ENCODE measurements at regions not wholly inside any gene's neighbourhood (a gene's known extent, or its start where the extent isn't known, plus 50 kb on each side); places are given as distances from the start of the nearest gene placed in this dataset.

DNA sequence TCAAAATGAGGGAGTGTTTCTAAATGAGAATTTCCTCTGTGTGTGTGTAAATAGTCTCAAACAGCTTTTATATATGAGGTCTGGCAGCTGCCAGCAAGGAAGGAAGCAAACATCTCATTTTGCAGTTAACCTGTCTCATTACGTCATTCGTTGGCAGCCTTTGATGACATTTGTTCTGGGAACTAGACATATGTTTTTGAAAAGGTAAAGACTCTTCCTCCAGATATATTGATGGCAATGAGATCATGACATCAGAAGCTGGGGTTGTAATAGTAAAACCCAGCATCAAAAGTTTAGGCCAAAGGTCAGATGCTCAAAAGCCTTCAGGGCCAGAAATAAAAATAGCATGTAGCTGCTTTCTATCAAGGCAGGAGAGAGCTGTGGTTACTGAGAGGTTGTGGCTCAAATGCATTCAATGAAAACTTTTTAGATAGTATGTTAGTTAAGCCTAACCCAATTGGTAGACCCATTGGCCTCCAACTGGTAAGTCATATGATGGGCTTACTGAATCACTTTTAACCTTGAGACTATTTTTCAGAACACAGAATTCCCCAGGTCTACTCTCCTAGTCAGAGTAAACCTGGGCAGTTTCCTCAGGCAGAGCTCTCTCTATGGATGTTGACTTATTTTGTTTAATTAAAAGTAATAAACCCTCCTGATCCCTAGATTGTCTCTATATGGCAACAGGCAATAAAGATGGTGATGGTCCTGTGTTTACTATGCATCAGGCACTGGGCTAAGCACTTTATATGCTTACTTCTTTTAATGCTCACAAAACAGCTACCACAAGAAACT lies 386.5 kb upstream of the CFAP20DC start:
- H3K27me3 ChIP-seq (ENCODE audit: control insufficient read depth, insufficient read depth, low read length, poor library complexity, severe bottlenecking) = no peaks in the 10 kb centered on the region
- Mint-ChIP-seq H3K4me1 (peaks cover 5% of the 10 kb centered on the region), H3K9me3 (no peaks in the 10 kb centered on the region), H3K4me3 (no peak overlapping the region), H3K36me3 (ENCODE audit: low read depth) (peaks cover 2% of the 10 kb centered on the region), H3K27me3 (ENCODE audit: insufficient read depth) (peaks cover 43% of the 10 kb centered on the region), H3K27ac (no peak overlapping the region)
- TF ChIP-seq, protein P1, sequence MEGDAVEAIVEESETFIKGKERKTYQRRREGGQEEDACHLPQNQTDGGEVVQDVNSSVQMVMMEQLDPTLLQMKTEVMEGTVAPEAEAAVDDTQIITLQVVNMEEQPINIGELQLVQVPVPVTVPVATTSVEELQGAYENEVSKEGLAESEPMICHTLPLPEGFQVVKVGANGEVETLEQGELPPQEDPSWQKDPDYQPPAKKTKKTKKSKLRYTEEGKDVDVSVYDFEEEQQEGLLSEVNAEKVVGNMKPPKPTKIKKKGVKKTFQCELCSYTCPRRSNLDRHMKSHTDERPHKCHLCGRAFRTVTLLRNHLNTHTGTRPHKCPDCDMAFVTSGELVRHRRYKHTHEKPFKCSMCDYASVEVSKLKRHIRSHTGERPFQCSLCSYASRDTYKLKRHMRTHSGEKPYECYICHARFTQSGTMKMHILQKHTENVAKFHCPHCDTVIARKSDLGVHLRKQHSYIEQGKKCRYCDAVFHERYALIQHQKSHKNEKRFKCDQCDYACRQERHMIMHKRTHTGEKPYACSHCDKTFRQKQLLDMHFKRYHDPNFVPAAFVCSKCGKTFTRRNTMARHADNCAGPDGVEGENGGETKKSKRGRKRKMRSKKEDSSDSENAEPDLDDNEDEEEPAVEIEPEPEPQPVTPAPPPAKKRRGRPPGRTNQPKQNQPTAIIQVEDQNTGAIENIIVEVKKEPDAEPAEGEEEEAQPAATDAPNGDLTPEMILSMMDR (conservative IDR thresholded peaks at IDR 0.05) = no peak
- DNase-seq = no peak
- no peak overlapping the region for H3K9ac ChIP-seq (ENCODE audit: extremely low read depth, low read length, poor library complexity, severe bottlenecking)
- no peaks in the 10 kb centered on the region for H3K36me3 ChIP-seq (ENCODE audit: control insufficient read depth, insufficient read depth, low read length)
- H3K4me1 ChIP-seq (ENCODE audit: control insufficient read depth, insufficient read depth, low read length) = peaks cover 2% of the 10 kb centered on the region
- 95 to 96% methylated on average over 2 of the region's 2 CpGs for WGBS, 2 experiments (ENCODE audit: insufficient coverage in 1 of 2, insufficient read length in 1 of 2)
- H3K4me3 ChIP-seq (ENCODE audit: low read length) = no peak overlapping the region
- no peak overlapping the region for H3K27ac ChIP-seq (ENCODE audit: low read depth, low read length)
- H3K9me3 ChIP-seq (ENCODE audit: control insufficient read depth, low read length) = peaks cover 15% of the 10 kb centered on the region

DNA sequence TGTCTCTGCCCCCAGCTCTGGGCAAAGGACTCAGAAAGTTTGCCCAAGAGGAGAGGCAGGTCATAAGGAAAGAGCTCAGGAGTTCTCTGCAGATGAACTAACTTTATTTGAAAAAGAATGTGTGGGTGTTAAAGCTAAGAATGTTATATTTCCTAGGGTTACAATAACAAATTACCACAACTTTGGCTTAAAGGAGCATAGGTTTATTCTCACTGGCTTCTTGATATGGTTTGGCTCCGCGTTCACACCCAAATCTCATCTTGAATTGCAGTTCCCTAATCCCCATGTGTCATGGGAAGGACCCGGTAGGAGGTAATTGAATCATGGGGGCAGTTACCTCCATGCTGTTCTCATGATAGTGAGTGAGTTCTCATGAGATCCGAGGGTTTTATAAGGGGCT lies 383.7 kb upstream of the CFAP20DC start:
- DNase-seq = no peak
- no peak overlapping the region for H3K27ac Mint-ChIP-seq
- H3K9me3 ChIP-seq (ENCODE audit: control insufficient read depth, low read length) = peaks cover 15% of the 10 kb centered on the region
- H3K4me1 ChIP-seq (ENCODE audit: control insufficient read depth, insufficient read depth, low read length) = no peaks in the 10 kb centered on the region
- H3K4me1 Mint-ChIP-seq = peaks cover 3% of the 10 kb centered on the region
- no peak overlapping the region for H3K9ac ChIP-seq (ENCODE audit: extremely low read depth, low read length, poor library complexity, severe bottlenecking)
- 91 to 100% methylated on average over 1 to 4 of the region's 4 CpGs for WGBS, 2 experiments (ENCODE audit: insufficient coverage in 1 of 2, insufficient read length in 1 of 2)
- no peaks in the 10 kb centered on the region for H3K9me3 Mint-ChIP-seq
- peaks cover 21% of the 10 kb centered on the region for H3K27me3 Mint-ChIP-seq (ENCODE audit: insufficient read depth)
- H3K36me3 Mint-ChIP-seq (ENCODE audit: low read depth) = peaks cover 2% of the 10 kb centered on the region
- no peaks in the 10 kb centered on the region for H3K27me3 ChIP-seq (ENCODE audit: control insufficient read depth, insufficient read depth, low read length, poor library complexity, severe bottlenecking)
- no peak overlapping the region for H3K27ac ChIP-seq (ENCODE audit: low read depth, low read length)
- H3K4me3 Mint-ChIP-seq = no peak overlapping the region
- no peak overlapping the region for H3K4me3 ChIP-seq (ENCODE audit: low read length)
- TF ChIP-seq, protein P1 (conservative IDR thresholded peaks at IDR 0.05) = no peak
- no peaks in the 10 kb centered on the region for H3K36me3 ChIP-seq (ENCODE audit: control insufficient read depth, insufficient read depth, low read length)

DNA sequence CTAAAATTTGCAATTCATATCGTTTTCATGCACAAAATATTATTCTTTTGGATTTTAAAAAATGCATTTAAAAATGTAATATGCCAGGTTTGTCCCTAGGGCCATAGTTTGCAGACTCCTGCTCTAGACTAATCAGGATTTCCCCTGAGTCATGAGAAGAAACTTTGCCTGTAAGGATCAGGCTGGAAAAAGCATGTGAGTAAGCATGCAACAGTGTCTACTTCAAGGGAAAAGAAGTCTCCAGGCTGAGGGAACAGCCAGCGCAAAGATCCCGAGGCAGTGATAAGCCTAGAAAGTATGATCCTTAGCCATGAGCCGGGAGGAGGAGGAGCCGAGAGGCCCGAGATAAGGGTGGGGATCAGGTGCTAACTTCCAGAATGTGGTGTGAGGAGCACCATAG lies 382.8 kb upstream of the CFAP20DC start:
- Mint-ChIP-seq H3K4me3 (no peak overlapping the region), H3K4me1 (peaks cover 3% of the 10 kb centered on the region), H3K27me3 (ENCODE audit: insufficient read depth) (peaks cover 15% of the 10 kb centered on the region), H3K36me3 (ENCODE audit: low read depth) (peaks cover 2% of the 10 kb centered on the region), H3K27ac (no peak overlapping the region), H3K9me3 (no peaks in the 10 kb centered on the region)
- no peak for DNase-seq
- 88 to 95% methylated on average over 2 to 5 of the region's 6 CpGs for WGBS, 2 experiments (ENCODE audit: insufficient coverage in 1 of 2, insufficient read length in 1 of 2)
- H3K9me3 ChIP-seq (ENCODE audit: control insufficient read depth, low read length) = peaks cover 15% of the 10 kb centered on the region
- H3K27me3 ChIP-seq (ENCODE audit: control insufficient read depth, insufficient read depth, low read length, poor library complexity, severe bottlenecking) = no peaks in the 10 kb centered on the region
- H3K4me1 ChIP-seq (ENCODE audit: control insufficient read depth, insufficient read depth, low read length) = no peaks in the 10 kb centered on the region
- no peaks in the 10 kb centered on the region for H3K36me3 ChIP-seq (ENCODE audit: control insufficient read depth, insufficient read depth, low read length)
- no peak overlapping the region for H3K9ac ChIP-seq (ENCODE audit: extremely low read depth, low read length, poor library complexity, severe bottlenecking)
- TF ChIP-seq, protein P1 (conservative IDR thresholded peaks at IDR 0.05) = no peak
- no peak overlapping the region for H3K4me3 ChIP-seq (ENCODE audit: low read length)
- H3K27ac ChIP-seq (ENCODE audit: low read depth, low read length) = no peak overlapping the region

Data from endodermal cell (in vitro differentiated cells).